ENCODE measurements at regions not wholly inside any gene's neighbourhood (a gene's known extent, or its start where the extent isn't known, plus 50 kb on each side); places are given as distances from the start of the nearest gene placed in this dataset.

GRCh38 chr2:175465101-175465500, 283.6 kb upstream of the ATP5MC3 start:
- Histone ChIP-seq H3K9me1 (replicated peaks; ENCODE audit: control insufficient read depth, extremely low read depth, insufficient read depth, low read length) (no peaks in the 10 kb centered on the region), H3K4me1 (ENCODE audit: control insufficient read depth, extremely low read depth, insufficient read depth, low read length) (no peaks in the 10 kb centered on the region), H3K27ac (ENCODE audit: insufficient read depth, low read depth, low read length) (no peak overlapping the region), H3K36me3 (ENCODE audit: control insufficient read depth in 2 of 2, extremely low read depth in 1 of 2, insufficient read depth in 2 of 2, low read length in 2 of 2) (no peaks in the 10 kb centered on the region), H2AFZ (ENCODE audit: low read depth, low read length) (no peak overlapping the region), H3K9me3 (replicated peaks; ENCODE audit: control insufficient read depth, insufficient read depth, low read length) (no peaks in the 10 kb centered on the region), H3K27me3 (ENCODE audit: control insufficient read depth in 2 of 2, insufficient read depth in 2 of 2, low read length in 2 of 2) (no peaks in the 10 kb centered on the region), H3K4me2 (ENCODE audit: insufficient read depth, low read length) (no peak overlapping the region), H4K20me1 (replicated peaks; ENCODE audit: control insufficient read depth, extremely low read depth, insufficient read depth, low read length) (no peaks in the 10 kb centered on the region), H3K4me3 (replicated peaks in 1 of 3; ENCODE audit: insufficient read depth in 1 of 3, low read depth in 1 of 3, low read length in 3 of 3) (no peak overlapping the region), H3K9ac (replicated peaks; ENCODE audit: extremely low read depth, insufficient read depth, low read length) (no peak overlapping the region), H3K79me2 (ENCODE audit: control insufficient read depth, insufficient read depth, low read length) (no peaks in the 10 kb centered on the region)
- intact Hi-C loops (cut with micrococcal nuclease), result no loop called here
- dilution Hi-C loops (cut with MboI; ENCODE audit: extremely low pct_ligation_motif_present, low sequenced_read_pairs), result no loop called here
- ChIA-PET POLR2A (no interaction called here), CTCF (no interaction called here)
- TF ChIP-seq POLR2A (IDR thresholded peaks at IDR 0.05; ENCODE audit: low read depth, low read length), result no peak
- TF ChIP-seq MYC (IDR thresholded peaks at IDR 0.05; ENCODE audit: low read depth, low read length), result no peak
- no peak for TF ChIP-seq FOS (IDR thresholded peaks at IDR 0.05; ENCODE audit: borderline replicate concordance, insufficient read depth, low read length)
- TF ChIP-seq JUN (IDR thresholded peaks at IDR 0.05; ENCODE audit: borderline replicate concordance, insufficient read depth, insufficient read length, low read depth), result no peak
- no TSS peak for BruUV-seq (replicated peaks)
- DNase-seq (ENCODE audit: low read depth, low spot score), result no peak
- no peak for FAIRE-seq

GRCh38 chr2:175464311-175464670, 282.8 kb upstream of the ATP5MC3 start:
- no peak overlapping the region for H3K4me2 ChIP-seq (ENCODE audit: insufficient read depth, low read length)
- H3K9ac ChIP-seq (replicated peaks; ENCODE audit: extremely low read depth, insufficient read depth, low read length), result no peak overlapping the region
- intact Hi-C loops (cut with micrococcal nuclease), result no loop called here
- no peaks in the 10 kb centered on the region for H3K36me3 ChIP-seq (ENCODE audit: control insufficient read depth in 2 of 2, extremely low read depth in 1 of 2, insufficient read depth in 2 of 2, low read length in 2 of 2)
- CTCF ChIA-PET, result no interaction called here
- H3K9me1 ChIP-seq (replicated peaks; ENCODE audit: control insufficient read depth, extremely low read depth, insufficient read depth, low read length), result no peaks in the 10 kb centered on the region
- no peak overlapping the region for H3K4me3 ChIP-seq (replicated peaks in 1 of 3; ENCODE audit: insufficient read depth in 1 of 3, low read depth in 1 of 3, low read length in 3 of 3)
- no peak overlapping the region for H2AFZ ChIP-seq (ENCODE audit: low read depth, low read length)
- DNase-seq (ENCODE audit: low read depth, low spot score) (no peak), FAIRE-seq (no peak)
- TF ChIP-seq MAX (IDR thresholded peaks at IDR 0.05; ENCODE audit: insufficient read depth, insufficient read length), result no peak
- TF ChIP-seq MYC (IDR thresholded peaks at IDR 0.05; ENCODE audit: low read depth, low read length), result no peak
- no peak for TF ChIP-seq CTCF (IDR thresholded peaks at IDR 0.05; ENCODE audit: extremely low read depth in 1 of 2, insufficient read depth in 1 of 2, low read depth in 1 of 2, low read length in 2 of 2)
- no peak for TF ChIP-seq JUN (IDR thresholded peaks at IDR 0.05; ENCODE audit: borderline replicate concordance, insufficient read depth, insufficient read length, low read depth)
- dilution Hi-C loops (cut with MboI; ENCODE audit: extremely low pct_ligation_motif_present, low sequenced_read_pairs), result no loop called here
- no peaks in the 10 kb centered on the region for H3K79me2 ChIP-seq (ENCODE audit: control insufficient read depth, insufficient read depth, low read length)
- no peaks in the 10 kb centered on the region for H4K20me1 ChIP-seq (replicated peaks; ENCODE audit: control insufficient read depth, extremely low read depth, insufficient read depth, low read length)
- BruUV-seq (replicated peaks), result no TSS peak
- no peak overlapping the region for H3K27ac ChIP-seq (ENCODE audit: insufficient read depth, low read depth, low read length)
- no peaks in the 10 kb centered on the region for H3K9me3 ChIP-seq (replicated peaks; ENCODE audit: control insufficient read depth, insufficient read depth, low read length)
- POLR2A ChIA-PET, result no interaction called here
- no peaks in the 10 kb centered on the region for H3K4me1 ChIP-seq (ENCODE audit: control insufficient read depth, extremely low read depth, insufficient read depth, low read length)
- no peaks in the 10 kb centered on the region for H3K27me3 ChIP-seq (ENCODE audit: control insufficient read depth in 2 of 2, insufficient read depth in 2 of 2, low read length in 2 of 2)

All from endothelial cell of umbilical vein (primary cell).